GM19328 (cell line): ENCODE measurements at regions not wholly inside any gene's neighbourhood (a gene's known extent, or its start where the extent isn't known, plus 50 kb on each side); places are given as distances from the start of the nearest gene placed in this dataset.
"Not testable (repeated sequence)": the region's sequence is repeated elsewhere in the genome, so short reads cannot be mapped to it uniquely, and the experiment has no call there.

Experiments
- ATAC-seq: cut with Tn5 transposase; IDR thresholded peaks from one replicate; pipeline ENCODE4 v1.9.1; 2021; ENCODE audit warnings: mild to moderate bottlenecking, moderate library complexity; ENCODE audit not compliant: unreplicated experiment

DNA sequence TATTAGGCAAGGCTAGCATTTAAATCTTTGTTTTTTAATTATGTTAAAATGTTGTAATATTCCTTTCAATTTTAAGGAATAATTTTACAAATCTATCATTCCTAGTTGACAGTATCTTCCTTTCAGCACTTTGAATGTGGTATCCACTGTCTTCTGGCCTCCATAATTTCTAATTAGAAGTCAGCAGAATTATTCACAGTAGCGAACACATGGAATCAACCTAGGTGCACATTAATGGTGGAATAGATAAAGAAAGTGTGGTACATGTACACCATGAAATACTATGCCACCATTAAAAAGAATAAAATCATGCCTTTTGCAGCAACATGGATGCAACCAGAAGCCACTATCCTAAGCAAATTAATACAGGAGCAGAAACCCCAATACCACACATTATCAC is 1887.8 kb downstream of the PCDH7 start:
- ATAC-seq = no peak

DNA sequence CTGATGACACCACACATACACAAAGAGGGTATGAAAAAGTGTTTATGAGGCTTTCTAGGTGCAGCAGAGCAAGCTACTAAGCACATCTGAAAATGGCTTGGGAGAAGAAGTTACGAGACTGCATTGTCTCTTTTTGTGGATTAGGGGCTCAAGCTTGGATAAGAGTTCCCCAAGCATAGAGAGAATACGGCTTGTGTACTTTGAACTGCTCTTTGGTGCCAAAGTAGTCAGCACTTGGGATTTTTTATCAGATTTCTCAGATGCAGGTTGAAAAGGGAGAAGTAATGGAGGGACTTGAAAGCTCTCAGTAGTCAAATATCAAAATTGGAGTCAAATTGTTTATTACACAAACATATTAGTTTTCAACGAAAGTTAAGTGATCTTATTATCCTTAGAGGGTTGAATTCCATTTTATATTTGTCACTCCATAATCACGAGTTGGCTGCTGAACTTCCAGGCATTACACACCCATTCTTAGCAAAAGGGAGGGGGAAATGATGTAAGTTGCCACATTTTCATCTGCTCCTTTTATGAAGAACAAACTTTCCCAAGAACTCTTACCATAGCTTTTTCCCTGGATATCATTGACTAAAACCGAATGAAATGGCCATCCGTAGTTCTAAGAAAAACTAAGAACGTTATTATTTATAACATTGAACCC is 1904.9 kb downstream of the PCDH7 start:
- ATAC-seq = no peak

DNA sequence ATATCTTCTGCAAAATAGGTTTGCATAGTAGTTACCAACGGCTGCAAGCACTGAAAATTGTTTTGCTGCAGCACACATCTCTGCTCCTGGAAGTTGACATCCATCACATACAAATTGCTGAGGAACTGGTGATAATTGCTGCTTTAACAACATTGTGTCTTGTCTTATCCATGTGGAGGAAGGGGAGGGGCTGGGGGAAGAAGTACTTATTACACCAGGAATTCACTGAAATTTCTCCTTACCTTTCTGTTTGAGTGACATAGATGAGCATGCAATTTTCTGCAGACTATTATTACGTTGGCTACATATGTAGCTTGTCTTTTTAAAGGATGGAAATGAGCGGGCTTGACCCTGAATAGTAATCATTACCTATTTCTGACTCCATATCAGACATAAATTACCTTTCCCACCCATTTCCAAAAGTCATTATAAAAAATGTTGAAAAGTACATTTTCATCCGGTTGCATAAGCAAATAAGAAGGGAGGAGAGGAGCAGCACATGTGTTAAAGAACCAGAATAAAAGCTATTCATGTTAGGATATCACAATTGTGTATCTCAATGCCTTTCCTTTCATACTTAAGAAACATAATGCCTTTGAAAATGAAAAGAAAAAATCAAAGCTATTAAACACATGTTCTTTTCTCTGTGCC is 1905.6 kb downstream of the PCDH7 start:
- ATAC-seq = no peak

- no peak for ATAC-seq
Observed at GRCh38 chr4:32631831-32632230, 1911.7 kb downstream of the PCDH7 start.

- ATAC-seq = no peak
Observed at GRCh38 chr4:32633421-32633820, 1913.3 kb downstream of the PCDH7 start.

DNA sequence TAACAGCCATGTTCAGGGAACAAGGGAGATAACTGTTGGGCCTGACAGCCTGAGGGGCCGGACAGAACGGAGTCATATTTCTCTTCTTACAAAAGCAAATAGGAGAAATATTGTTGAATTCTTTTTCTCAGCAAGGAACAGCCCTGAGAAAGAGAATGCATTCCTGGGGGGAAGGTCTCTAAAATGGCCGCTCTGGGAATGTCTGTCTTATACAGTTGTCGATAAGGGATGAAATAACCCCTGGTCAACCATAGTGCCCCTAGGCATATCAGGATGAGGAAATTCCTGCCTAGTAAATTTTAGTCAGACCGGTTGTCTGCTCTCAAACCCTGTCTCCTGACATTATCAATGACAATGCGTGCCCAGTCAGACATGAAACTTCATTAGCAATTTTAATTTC is 1925.5 kb downstream of the PCDH7 start:
- ATAC-seq = no peak

- no peak for ATAC-seq
Observed at GRCh38 chr4:32658019-32658418, 1937.8 kb downstream of the PCDH7 start.

- no peak for ATAC-seq
Observed at GRCh38 chr4:32661229-32661628, 1941.1 kb downstream of the PCDH7 start.

DNA sequence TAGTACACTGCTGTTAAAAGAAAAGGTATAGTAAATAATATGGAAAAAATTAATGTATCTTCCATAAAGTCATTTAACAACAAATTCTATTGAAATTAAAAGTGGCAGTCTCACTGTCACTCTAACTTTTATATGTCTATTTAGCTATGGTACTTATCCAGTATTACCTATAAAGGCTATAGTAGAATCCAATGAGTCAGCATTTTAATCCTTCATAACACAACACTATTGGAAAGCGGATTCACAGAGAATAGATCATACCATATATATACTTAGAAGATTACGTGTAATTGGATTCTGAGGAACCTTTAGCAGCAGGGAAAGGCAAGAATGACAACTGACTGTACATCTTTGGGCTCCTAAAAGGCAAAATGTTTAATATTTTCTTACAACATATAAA is 1942.6 kb downstream of the PCDH7 start:
- ATAC-seq = no peak

- no peak for ATAC-seq
Observed at GRCh38 chr4:32672359-32672758, 1952.2 kb downstream of the PCDH7 start.

DNA sequence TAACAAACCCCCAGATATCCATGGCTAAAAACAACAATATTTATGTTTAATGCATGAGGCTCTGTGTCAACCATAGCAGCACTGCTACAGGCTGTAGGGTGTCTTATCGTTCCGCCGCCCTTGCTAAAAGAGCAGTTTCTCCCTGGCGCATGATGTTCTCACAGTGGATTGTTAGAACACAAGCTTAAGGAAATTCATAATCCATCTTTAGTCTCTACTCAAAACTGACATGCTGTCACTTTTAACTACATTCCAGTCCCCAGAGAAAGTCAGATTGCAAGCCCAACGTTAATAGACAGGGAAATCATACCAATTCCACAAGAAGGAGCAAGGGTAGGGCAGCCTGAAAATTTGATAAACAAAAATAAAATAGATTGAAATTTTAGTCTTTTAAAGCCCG is 1960.8 kb downstream of the PCDH7 start:
- no peak for ATAC-seq

DNA sequence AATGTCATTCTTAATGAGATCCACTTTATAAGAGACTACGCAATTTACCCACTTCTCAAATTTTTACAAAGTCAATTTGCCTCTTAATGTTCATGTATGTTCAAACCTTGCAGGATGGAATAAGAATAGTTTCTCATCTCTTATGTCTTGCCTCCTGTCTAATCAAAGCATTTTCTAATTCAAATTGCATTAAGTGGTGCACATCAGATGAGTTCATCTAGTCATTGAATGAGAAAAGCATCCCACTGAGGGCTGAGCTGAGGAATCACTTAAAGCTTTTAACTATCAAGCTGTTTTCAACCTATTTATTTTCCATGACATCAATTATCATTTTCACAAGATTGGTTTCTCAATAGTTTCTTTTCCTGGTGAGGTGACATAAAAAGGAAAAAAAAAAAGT is 1964.0 kb downstream of the PCDH7 start:
- ATAC-seq = no peak

DNA sequence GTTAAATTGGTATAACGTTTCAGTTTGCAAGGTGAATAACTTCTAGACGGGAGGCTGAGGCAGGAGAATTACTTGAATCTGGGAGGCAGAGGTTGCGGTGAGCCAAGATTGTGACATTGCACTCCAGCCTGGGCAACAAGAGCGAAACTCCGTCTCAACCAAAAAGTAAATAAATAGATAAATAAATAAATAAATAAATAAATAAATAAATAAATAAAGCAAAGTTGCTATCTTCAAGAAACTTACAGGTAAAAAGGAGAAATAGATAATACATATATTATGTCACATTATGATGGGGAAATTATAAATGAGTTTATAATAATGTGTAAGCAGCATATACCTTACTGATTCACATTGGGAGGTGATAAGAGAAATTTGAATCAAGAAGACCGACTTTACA is 1966.0 kb downstream of the PCDH7 start:
- no peak for ATAC-seq

DNA sequence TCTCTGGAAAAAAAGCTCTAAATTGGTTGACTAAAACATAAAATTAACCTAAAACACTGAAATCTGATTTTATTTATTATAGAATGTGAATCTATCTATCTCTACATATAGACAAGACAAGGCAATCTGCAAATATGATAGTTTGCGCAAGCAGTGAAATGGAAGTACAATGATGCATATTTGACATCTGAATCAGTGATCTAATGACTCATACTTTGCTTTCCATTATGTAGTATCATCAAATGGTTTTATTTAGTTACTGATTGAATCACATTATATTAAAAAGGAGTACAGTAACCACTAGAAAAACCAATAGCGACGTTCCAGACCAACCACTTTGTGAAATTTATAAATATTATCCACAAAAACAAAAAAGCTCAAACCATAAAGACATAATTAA is 1969.3 kb downstream of the PCDH7 start:
- ATAC-seq = no peak

DNA sequence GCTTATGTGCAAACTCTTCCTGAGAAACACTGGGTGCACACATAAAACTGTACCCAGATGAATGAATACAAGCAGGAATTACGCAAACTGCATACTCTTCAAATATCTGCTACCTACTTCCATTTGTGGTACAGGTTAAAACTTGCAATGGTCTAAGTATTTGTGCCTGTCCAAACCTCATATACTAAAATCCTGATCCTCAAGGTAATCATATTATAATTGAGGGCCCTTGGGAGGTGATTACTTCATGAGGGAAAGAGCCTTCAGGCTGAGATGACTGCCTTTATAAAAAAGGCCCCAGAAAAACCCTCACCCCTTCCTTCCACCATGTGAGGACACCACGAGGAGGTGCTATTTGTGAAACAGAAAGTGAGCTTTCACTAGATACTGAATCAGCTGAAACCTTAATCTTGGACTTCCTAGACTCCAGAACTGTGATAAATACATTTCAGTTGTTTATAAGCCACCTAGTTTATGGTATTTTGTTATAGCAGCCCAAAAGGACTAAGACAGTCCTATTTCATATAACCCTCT is 1977.2 kb downstream of the PCDH7 start:
- ATAC-seq = no peak

GRCh38 chr4:32700838-32701237 is 1980.7 kb downstream of the PCDH7 start:
- no peak for ATAC-seq

DNA sequence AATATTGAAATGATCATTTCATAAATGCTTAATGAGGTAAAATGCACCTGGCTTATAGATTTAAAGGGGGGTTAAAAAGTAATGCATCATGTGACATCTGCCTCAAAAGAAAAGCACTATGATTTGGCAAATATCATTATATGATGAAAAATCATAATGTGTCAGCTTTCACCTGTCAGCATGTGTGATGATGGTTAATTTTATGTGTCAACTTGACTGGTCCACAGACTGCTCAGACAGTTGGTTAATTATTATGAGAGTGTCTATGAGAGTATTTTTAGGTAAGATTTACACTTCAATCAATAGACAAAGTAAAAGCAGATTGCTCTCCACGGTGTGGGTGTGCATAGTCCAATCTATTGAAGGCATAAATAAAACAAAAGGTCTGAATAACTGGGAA is 1986.7 kb downstream of the PCDH7 start:
- no peak for ATAC-seq

- ATAC-seq = not testable (repeated sequence)
Observed at GRCh38 chr4:32716090-32716620, 1996.0 kb downstream of the PCDH7 start.

DNA sequence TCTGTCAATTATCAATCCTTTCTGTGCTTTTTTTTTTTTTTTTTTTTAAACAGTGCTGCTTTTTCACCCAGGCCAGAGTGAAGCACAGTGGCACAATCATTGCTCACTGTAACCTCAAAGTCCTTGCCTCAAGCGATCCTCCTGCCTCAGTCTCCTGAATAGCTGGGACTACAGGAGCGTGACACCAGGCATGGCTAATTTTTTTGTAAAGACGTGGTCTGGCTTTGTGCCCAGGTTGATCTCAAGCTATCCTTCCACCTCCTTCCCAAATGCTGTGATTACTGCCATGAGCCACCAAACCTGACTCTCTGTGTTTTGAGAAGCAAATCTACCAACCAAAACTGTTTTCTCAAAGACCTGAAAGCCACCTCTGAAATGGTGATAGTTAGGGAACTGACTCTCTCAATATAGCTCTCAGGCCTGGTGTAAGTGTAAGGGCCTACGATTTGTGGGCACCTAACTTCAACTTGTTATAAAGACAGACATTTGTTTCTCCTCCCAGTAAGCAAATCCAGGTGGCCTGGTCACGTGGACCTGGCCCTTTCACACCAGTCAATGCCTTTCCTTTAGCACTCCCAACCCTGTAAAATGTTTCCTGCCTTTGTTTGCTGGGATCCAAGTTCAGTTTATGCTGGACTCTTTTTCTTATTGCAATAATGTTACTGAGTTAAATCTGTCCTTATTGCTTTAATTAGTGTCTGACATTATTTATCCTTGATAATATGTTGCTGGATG is 2015.9 kb downstream of the PCDH7 start:
- no peak for ATAC-seq

- no peak for ATAC-seq
Observed at GRCh38 chr4:32744211-32744610, 2024.0 kb downstream of the PCDH7 start.

DNA sequence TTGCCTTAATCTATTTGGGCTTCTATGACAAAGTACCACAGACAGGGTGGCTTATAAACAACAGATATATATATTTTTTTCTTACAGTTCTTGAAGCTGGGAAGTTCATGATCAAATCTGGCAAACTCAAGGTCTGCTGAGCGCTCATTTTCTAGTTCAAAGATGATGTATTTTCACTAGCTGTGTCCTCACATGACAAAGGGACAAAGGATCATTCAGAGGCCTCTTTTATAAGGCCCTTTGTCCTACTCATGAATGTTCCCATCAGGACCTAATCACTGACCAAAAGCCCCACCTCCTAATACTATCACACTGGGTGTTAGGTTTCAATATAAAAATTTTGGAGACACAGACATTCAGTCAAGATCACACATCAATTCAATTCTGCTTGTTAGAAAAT is 2025.2 kb downstream of the PCDH7 start:
- ATAC-seq = no peak

- no peak for ATAC-seq
Observed at GRCh38 chr4:32748061-32748460, 2027.9 kb downstream of the PCDH7 start.
